HepG2 (cell line): ENCODE measurements at regions not wholly inside any gene's neighbourhood (a gene's known extent, or its start where the extent isn't known, plus 50 kb on each side); places are given as distances from the start of the nearest gene placed in this dataset.

Source experiments
- ATAC-seq: fragments of 200-7000 bp; cut with Tn5 transposase; 3 replicates; pipeline ENCODE4 v1.9.1; 2020; ENCODE audit warnings: mild to moderate bottlenecking, moderate library complexity
- BruUV-seq: library from RNA; stranded (reverse); fragments of 400-500 nt; replicated peaks from 2 replicates; lab custom pipeline; 2021; lab: Mats Ljungman, UMichigan
- CTCF ChIA-PET: fragments of 300-600 bp; formaldehyde crosslinking; extraction: SDS; loops from one replicate; lab custom pipeline; 2021; ENCODE audit warnings: low total read pairs, inconsistent platforms, low intra/inter-chr PET ratio; lab: Yijun Ruan, JAX
- POLR2A ChIA-PET: fragments of 350-600 bp; sonication (Branson Sonifier 250); formaldehyde crosslinking; loops from one replicate; lab custom pipeline; 2020; ENCODE audit warnings: antibody characterized with exemption, inconsistent platforms; lab: Yijun Ruan, JAX
- DNase-seq: peaks from one replicate; pipeline ENCODE4 v3.0.0-alpha.2; 2015; ENCODE audit warnings: low spot score
- FAIRE-seq: peaks from 3 replicates; lab custom pipeline; 2011; peaks lifted over from hg19 to GRCh38; lab: Jason Lieb, UNC
- H2AFZ ChIP-seq: one replicate; pipeline ENCODE4 v1.6.1; 2011; ENCODE audit warnings: low read length, inconsistent platforms
- H3K27ac ChIP-seq: fragments of 300-600 bp; 3 replicates; pipeline ENCODE4 v1.8.0; 2011; ENCODE audit warnings: mixed run types, mild to moderate bottlenecking, mixed read lengths, low read length, inconsistent platforms; ENCODE audit not compliant: insufficient read depth; ENCODE audit errors: extremely low read length
- H3K27me3 ChIP-seq, 2 experiments: fragments of 200-600 bp in 1 of 2; 2 replicates in 1 of 2; 3 replicates in 1 of 2; pipeline versions ENCODE4 v1.6.0 to v1.8.0; 2011; ENCODE audit warnings: low read length in 2 of 2, mild to moderate bottlenecking in 2 of 2, moderate library complexity in 2 of 2, inconsistent platforms in 1 of 2; ENCODE audit not compliant: insufficient read depth in 2 of 2, control insufficient read depth in 1 of 2
- H3K36me3 ChIP-seq, 2 experiments: fragments of 200-600 bp in 1 of 2; replicated peaks in 1 of 2; 2 replicates in 1 of 2; 3 replicates in 1 of 2; pipeline versions ENCODE4 v1.5.1 to v1.8.0; 2011; ENCODE audit warnings: low read length in 2 of 2, inconsistent platforms in 1 of 2; ENCODE audit not compliant: insufficient read depth in 2 of 2, control insufficient read depth in 1 of 2
- H3K4me1 ChIP-seq: 2 replicates; pipeline ENCODE4 v1.5.1; 2012; ENCODE audit warnings: low read length, inconsistent platforms; ENCODE audit not compliant: insufficient read depth
- H3K4me2 ChIP-seq: 2 replicates; pipeline ENCODE4 v1.6.0; 2011; ENCODE audit warnings: low read depth, low read length, inconsistent platforms
- H3K4me3 ChIP-seq, 3 experiments: fragments of 200-600 bp in 1 of 3; sonication (generic), shearing (Covaris generic) in 1 of 3; replicated peaks in 1 of 3; 2 replicates each; pipeline ENCODE4 v1.5.1; 2011 to 2016; ENCODE audit warnings: low read length in 3 of 3, inconsistent platforms in 2 of 3, low read depth in 2 of 3, mild to moderate bottlenecking in 2 of 3, control low read depth in 1 of 3, mixed read lengths in 1 of 3; ENCODE audit not compliant: insufficient read depth in 1 of 3
- H3K79me2 ChIP-seq: one replicate; pipeline ENCODE4 v1.6.1; 2011; ENCODE audit warnings: low read length, inconsistent platforms; ENCODE audit not compliant: insufficient read depth
- H3K9ac ChIP-seq: 2 replicates; pipeline ENCODE4 v1.6.0; 2011; ENCODE audit warnings: mild to moderate bottlenecking, low read depth, low read length, inconsistent platforms; ENCODE audit not compliant: insufficient read depth
- H3K9me3 ChIP-seq: 2 replicates; pipeline ENCODE4 v1.5.1; 2012; ENCODE audit warnings: mild to moderate bottlenecking, low read length
- H4K20me1 ChIP-seq: 2 replicates; pipeline ENCODE4 v1.6.0; 2011; ENCODE audit warnings: inconsistent platforms, mild to moderate bottlenecking, low read length, moderate library complexity; ENCODE audit not compliant: insufficient read depth
- AHR ChIP-seq: IDR thresholded peaks from 2 replicates; pipeline ENCODE4 v1.6.1; 2018; ENCODE audit warnings: missing genetic modification reagents, missing compliant biosample characterization
- ASH2L ChIP-seq: fragments of 300-600, 200-600 bp; sonication (generic); IDR thresholded peaks from 2 replicates; pipeline ENCODE4 v1.7.0; 2017; ENCODE audit warnings: low read depth, mild to moderate bottlenecking, moderate library complexity, mixed read lengths, low read length; ENCODE audit not compliant: insufficient read length
- MATR3 ChIP-seq: sonication (generic); formaldehyde crosslinking; IDR thresholded peaks from 2 replicates; pipeline ENCODE4 v1.4.0; 2020; ENCODE audit warnings: missing genetic modification reagents
- MEIS1 ChIP-seq: sonication (generic); formaldehyde crosslinking; IDR thresholded peaks from 2 replicates; pipeline ENCODE4 v1.9.0; 2021; ENCODE audit warnings: mild to moderate bottlenecking, missing genetic modification reagents, moderate library complexity, borderline replicate concordance
- MYC ChIP-seq: sonication (generic); formaldehyde crosslinking; IDR thresholded peaks from 2 replicates; pipeline ENCODE4 v1.9.0; 2021; ENCODE audit warnings: missing genetic modification reagents, borderline replicate concordance
- NR1H2 ChIP-seq: sonication (generic); formaldehyde crosslinking; IDR thresholded peaks from 2 replicates; pipeline ENCODE4 v1.8.1; 2022; ENCODE audit warnings: low read depth, missing genetic modification reagents, borderline replicate concordance
- REXO4 ChIP-seq: sonication (generic); formaldehyde crosslinking; IDR thresholded peaks from 2 replicates; pipeline ENCODE4 v1.8.0; 2022; ENCODE audit warnings: missing genetic modification reagents, mild to moderate bottlenecking, borderline replicate concordance
- SOX13 ChIP-seq, 3 experiments: fragments of 450-650 bp in 1 of 3; sonication (generic) in 1 of 3; formaldehyde crosslinking in 1 of 3; IDR thresholded peaks in 2 of 3; conservative IDR thresholded peaks in 1 of 3; 2 replicates each; pipeline versions ENCODE4 v1.5.0 to v1.6.1; 2016 to 2020; ENCODE audit warnings: antibody characterized with exemption in 1 of 3, mild to moderate bottlenecking in 1 of 3, missing compliant biosample characterization in 1 of 3, missing genetic modification reagents in 1 of 3, moderate library complexity in 1 of 3
- ZMYM4 ChIP-seq: sonication (generic); formaldehyde crosslinking; IDR thresholded peaks from 2 replicates; pipeline ENCODE4 v1.8.1; 2023; ENCODE audit warnings: mild to moderate bottlenecking, missing genetic modification reagents
- ZNF33B ChIP-seq: sonication (generic); formaldehyde crosslinking; IDR thresholded peaks from 2 replicates; pipeline ENCODE4 v1.5.1; 2020; ENCODE audit warnings: mild to moderate bottlenecking, missing genetic modification reagents
- ZNF496 ChIP-seq: sonication (generic); formaldehyde crosslinking; IDR thresholded peaks from 2 replicates; pipeline ENCODE4 v1.8.1; 2023; ENCODE audit warnings: mild to moderate bottlenecking, moderate library complexity, missing genetic modification reagents; ENCODE audit not compliant: insufficient replicate concordance
- ZNF530 ChIP-seq: sonication (generic); formaldehyde crosslinking; IDR thresholded peaks from 2 replicates; pipeline ENCODE4 v1.5.0; 2020; ENCODE audit warnings: low read depth, mild to moderate bottlenecking, missing genetic modification reagents
- ZNF709 ChIP-seq: sonication (generic); formaldehyde crosslinking; IDR thresholded peaks from 2 replicates; pipeline ENCODE4 v1.5.0; 2020; ENCODE audit warnings: mild to moderate bottlenecking, missing genetic modification reagents
- WGBS: methylation state at CpG from one replicate; pipeline ENCODE4 v1.1.6; 2017; ENCODE audit warnings: low lambda C conversion rate; 5-methylcytosine and 5-hydroxymethylcytosine counted together
- in situ Hi-C: cut with HindIII; loops from 2 replicates; pipeline ENCODE4 v1.10.0; 2017; ENCODE audit warnings: low pct_unique_long_range_greater_than_20kb; ENCODE audit not compliant: extremely low pct_ligation_motif_present
- intact Hi-C: fragments of 100-400 bp; cut with micrococcal nuclease; formaldehyde crosslinking; loops from one replicate; pipeline ENCODE4 v1.10.0; 2022; ENCODE audit not compliant: unreplicated experiment
- TF ChIP-seq, protein P1 (sequence below): sonication (generic); formaldehyde crosslinking; conservative IDR thresholded peaks from 2 replicates; pipeline ENCODE4 v1.4.0; 2020; ENCODE audit warnings: mild to moderate bottlenecking, missing genetic modification reagents, moderate library complexity
- TF ChIP-seq, protein P2 (sequence below): sonication (generic); formaldehyde crosslinking; IDR thresholded peaks from 2 replicates; pipeline ENCODE4 v1.5.0; 2020; ENCODE audit warnings: missing genetic modification reagents
- TF ChIP-seq, protein P3 (sequence below): sonication (generic); formaldehyde crosslinking; conservative IDR thresholded peaks from 2 replicates; pipeline ENCODE4 v1.8.0; 2022; ENCODE audit warnings: missing genetic modification reagents

DNA sequence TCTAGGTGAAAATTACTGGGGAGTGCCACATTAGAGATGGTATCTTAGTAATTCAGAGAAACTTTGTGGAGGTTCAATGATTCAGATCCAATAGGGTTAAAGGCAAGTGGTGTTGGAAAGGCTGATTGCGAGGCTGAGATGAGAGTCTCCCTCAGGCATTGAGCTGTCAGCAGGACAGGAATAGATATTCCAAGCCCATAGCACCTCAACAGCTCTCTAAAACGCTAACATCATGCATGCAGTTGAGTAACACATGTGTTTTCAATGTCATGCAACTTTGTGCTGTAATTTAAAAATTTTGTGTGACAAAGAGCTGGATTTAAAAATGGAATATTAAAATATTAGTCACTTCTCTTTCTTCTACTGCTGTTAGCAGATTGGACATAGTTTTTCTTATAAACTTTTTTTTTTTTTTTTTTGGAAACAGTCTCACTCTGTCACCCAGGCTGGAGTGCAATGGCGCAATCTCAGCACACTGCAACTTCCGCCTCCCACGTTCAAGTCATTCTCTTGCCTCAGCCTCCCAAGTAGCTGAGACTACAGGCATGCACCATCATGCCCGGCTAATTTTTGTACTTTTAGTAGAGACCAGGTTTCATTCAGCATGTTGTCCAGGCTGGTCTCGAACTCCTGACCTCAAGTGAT lies 173.5 kb upstream of the C1QTNF7 start:
- no peak overlapping the region for H3K27ac ChIP-seq
- POLR2A ChIA-PET, result no interaction called here
- intact Hi-C loops (no loop called here), in situ Hi-C loops (no loop called here)
- H2AFZ ChIP-seq, result no peak overlapping the region
- WGBS, result 11% methylated on average over 7 of the region's 7 CpGs
- no peak overlapping the region for H3K9ac ChIP-seq
- no peaks in the 10 kb centered on the region for H3K9me3 ChIP-seq
- no peak for DNase-seq
- no peaks in the 10 kb centered on the region for H4K20me1 ChIP-seq
- no peak overlapping the region for H3K4me2 ChIP-seq
- CTCF ChIA-PET, result no interaction called here
- BruUV-seq, result no TSS peak
- ATAC-seq, result no peak
- no peak for FAIRE-seq
- TF ChIP-seq MEIS1 (CRISPR knock-in tag) (no peak), ZNF496 (CRISPR knock-in tag) (no peak), AHR (no peak), NR1H2 (CRISPR knock-in tag) (no peak), ZNF709 (no peak), SOX13 (IDR thresholded peaks at IDR 0.05) (no peak), SOX13 (CRISPR knock-in tag; conservative IDR thresholded peaks at IDR 0.05 in 1 of 2, IDR thresholded peaks at IDR 0.05 in 1 of 2) (no peak), ZMYM4 (CRISPR knock-in tag) (no peak), MYC (CRISPR knock-in tag) (no peak), ASH2L (no peak), ZNF33B (CRISPR knock-in tag) (no peak), ZNF530 (CRISPR knock-in tag) (no peak), REXO4 (no peak), MATR3 (CRISPR knock-in tag) (no peak)
- TF ChIP-seq, protein P1, sequence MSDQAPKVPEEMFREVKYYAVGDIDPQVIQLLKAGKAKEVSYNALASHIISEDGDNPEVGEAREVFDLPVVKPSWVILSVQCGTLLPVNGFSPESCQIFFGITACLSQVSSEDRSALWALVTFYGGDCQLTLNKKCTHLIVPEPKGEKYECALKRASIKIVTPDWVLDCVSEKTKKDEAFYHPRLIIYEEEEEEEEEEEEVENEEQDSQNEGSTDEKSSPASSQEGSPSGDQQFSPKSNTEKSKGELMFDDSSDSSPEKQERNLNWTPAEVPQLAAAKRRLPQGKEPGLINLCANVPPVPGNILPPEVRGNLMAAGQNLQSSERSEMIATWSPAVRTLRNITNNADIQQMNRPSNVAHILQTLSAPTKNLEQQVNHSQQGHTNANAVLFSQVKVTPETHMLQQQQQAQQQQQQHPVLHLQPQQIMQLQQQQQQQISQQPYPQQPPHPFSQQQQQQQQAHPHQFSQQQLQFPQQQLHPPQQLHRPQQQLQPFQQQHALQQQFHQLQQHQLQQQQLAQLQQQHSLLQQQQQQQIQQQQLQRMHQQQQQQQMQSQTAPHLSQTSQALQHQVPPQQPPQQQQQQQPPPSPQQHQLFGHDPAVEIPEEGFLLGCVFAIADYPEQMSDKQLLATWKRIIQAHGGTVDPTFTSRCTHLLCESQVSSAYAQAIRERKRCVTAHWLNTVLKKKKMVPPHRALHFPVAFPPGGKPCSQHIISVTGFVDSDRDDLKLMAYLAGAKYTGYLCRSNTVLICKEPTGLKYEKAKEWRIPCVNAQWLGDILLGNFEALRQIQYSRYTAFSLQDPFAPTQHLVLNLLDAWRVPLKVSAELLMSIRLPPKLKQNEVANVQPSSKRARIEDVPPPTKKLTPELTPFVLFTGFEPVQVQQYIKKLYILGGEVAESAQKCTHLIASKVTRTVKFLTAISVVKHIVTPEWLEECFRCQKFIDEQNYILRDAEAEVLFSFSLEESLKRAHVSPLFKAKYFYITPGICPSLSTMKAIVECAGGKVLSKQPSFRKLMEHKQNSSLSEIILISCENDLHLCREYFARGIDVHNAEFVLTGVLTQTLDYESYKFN (CRISPR knock-in tag), result no peak
- TF ChIP-seq, protein P2, sequence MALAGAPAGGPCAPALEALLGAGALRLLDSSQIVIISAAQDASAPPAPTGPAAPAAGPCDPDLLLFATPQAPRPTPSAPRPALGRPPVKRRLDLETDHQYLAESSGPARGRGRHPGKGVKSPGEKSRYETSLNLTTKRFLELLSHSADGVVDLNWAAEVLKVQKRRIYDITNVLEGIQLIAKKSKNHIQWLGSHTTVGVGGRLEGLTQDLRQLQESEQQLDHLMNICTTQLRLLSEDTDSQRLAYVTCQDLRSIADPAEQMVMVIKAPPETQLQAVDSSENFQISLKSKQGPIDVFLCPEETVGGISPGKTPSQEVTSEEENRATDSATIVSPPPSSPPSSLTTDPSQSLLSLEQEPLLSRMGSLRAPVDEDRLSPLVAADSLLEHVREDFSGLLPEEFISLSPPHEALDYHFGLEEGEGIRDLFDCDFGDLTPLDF (CRISPR knock-in tag), result no peak
- TF ChIP-seq, protein P3, sequence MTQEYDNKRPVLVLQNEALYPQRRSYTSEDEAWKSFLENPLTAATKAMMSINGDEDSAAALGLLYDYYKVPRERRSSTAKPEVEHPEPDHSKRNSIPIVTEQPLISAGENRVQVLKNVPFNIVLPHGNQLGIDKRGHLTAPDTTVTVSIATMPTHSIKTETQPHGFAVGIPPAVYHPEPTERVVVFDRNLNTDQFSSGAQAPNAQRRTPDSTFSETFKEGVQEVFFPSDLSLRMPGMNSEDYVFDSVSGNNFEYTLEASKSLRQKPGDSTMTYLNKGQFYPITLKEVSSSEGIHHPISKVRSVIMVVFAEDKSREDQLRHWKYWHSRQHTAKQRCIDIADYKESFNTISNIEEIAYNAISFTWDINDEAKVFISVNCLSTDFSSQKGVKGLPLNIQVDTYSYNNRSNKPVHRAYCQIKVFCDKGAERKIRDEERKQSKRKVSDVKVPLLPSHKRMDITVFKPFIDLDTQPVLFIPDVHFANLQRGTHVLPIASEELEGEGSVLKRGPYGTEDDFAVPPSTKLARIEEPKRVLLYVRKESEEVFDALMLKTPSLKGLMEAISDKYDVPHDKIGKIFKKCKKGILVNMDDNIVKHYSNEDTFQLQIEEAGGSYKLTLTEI (CRISPR knock-in tag), result no peak
- no peaks in the 10 kb centered on the region for H3K79me2 ChIP-seq
- no peaks in the 10 kb centered on the region for H3K4me1 ChIP-seq
- H3K27me3 ChIP-seq, result no peaks in the 10 kb centered on the region
- no peaks in the 10 kb centered on the region for H3K36me3 ChIP-seq
- H3K4me3 ChIP-seq, result no peak overlapping the region
